Stimulated activated naive CD8-positive, alpha-beta T cell treated with anti-CD3 and anti-CD28 coated beads, Interleukin-15, amount 100 ng/mL, for 72 hours (primary cell): ENCODE measurements at regions not wholly inside any gene's neighbourhood (a gene's known extent, or its start where the extent isn't known, plus 50 kb on each side); places are given as distances from the start of the nearest gene placed in this dataset.

Source experiments
- ATAC-seq: fragments of 150-1000 bp; cut with Tn5 transposase; 2 replicates; pipeline ENCODE4 v1.10.0; 2021; ENCODE audit warnings: mild to moderate bottlenecking, moderate library complexity
- DNase-seq, 2 donors: peaks; one replicate each; pipeline ENCODE4 v3.0.0; 2021 to 2022
- H3K27ac Mint-ChIP-seq, 2 donors: one replicate each; pipeline ENCODE4 v1.8.0; 2022; ENCODE audit warnings: mild to moderate bottlenecking in 2 of 2, mixed read lengths in 2 of 2, moderate library complexity in 2 of 2
- H3K27me3 Mint-ChIP-seq: one replicate; pipeline ENCODE4 v1.8.0; 2022; ENCODE audit warnings: mixed read lengths
- H3K4me1 Mint-ChIP-seq: one replicate; pipeline ENCODE4 v1.8.0; 2022; ENCODE audit warnings: mild to moderate bottlenecking, mixed read lengths
- H3K4me3 Mint-ChIP-seq, 2 donors: one replicate each; pipeline ENCODE4 v1.8.0; 2022; ENCODE audit warnings: mild to moderate bottlenecking in 2 of 2, mixed read lengths in 2 of 2, moderate library complexity in 1 of 2
- H3K9me3 Mint-ChIP-seq, 2 donors: one replicate each; pipeline ENCODE4 v1.8.0; 2022; ENCODE audit warnings: mixed read lengths in 2 of 2

DNA sequence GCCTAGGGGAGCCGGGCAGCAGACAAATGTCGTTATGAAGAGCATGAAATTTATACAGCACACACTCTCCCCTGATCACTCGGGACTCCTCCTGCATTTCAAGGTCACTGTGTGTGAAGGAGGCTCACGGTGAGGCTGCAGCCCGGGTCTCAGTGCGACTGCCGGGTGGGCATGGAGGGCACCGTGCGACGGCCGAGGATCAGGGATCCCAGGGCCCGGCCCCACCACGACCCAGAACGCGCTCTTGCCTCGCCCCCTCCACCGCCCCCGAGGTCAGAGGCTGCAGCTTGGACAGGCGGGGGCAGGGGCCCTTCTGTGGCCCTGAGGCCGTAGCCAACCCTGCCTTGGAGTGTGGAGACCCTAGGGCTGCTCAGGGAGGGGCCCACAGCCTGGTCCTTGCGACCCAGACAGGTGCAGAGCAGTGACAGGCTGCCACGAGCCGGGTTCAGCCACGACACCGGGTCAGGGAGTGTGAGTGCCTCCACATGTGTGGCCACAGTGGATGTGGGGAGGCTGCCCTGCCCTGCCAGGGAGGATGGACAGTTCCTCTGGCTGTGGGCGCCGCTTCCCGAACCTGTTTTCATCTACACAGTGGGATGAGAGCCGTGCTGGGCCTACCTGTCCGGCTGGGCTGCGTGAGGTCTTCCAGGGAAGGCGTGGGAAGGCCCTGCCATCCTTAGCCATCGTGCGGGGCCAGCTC, 89.3 kb upstream of the NKX1-1 start:
- no peak overlapping the region for H3K27ac Mint-ChIP-seq
- H3K4me3 Mint-ChIP-seq: no peak overlapping the region
- ATAC-seq: no peak
- no peaks in the 10 kb centered on the region for H3K9me3 Mint-ChIP-seq
- peaks cover 14% of the 10 kb centered on the region for H3K27me3 Mint-ChIP-seq
- DNase-seq: no peak
- H3K4me1 Mint-ChIP-seq: no peaks in the 10 kb centered on the region

- Mint-ChIP-seq H3K9me3 (no peaks in the 10 kb centered on the region), H3K27me3 (peaks cover 21% of the 10 kb centered on the region), H3K4me3 (no peak overlapping the region), H3K4me1 (no peaks in the 10 kb centered on the region), H3K27ac (no peak overlapping the region)
- DNase-seq: no peak
- no peak for ATAC-seq
Observed at GRCh38 chr4:1494416-1495315, 88.4 kb upstream of the NKX1-1 start.

DNA sequence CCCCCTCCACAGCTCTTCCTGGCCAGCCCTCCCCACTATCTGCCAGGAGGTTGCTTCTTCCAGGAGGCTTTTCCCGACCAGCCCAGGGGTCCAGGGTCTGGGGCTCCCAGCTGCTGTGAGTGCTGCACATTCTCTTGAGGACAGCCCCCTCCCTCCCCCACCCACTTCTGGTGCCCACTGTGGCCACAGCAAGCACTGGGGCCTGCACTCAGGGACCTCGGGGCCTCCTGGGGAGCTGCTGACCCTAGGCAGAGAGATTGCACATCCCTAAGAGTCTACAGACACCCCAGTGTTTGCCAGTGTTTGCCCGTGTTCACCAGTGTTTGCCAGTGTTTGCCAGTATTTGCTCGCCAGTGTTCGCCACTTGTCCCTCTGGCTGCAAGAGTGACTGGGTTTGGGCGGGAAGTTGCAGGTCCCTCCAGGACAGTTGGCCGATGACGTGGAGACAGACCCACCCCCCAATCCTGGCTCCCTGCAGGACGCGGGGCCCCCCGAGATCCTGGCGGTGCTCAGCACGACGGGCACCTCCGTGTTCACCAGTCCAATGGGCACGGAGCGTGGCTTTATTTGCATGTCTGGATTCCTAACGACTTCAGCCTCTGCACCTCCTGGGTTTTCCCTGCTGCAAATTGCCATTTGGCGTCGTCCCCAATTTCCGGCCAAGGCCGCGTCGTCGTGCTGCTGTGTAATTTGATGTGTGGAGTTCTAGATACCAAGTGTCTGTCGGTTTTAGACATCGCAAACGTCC, 87.5 kb upstream of the NKX1-1 start:
- H3K27me3 Mint-ChIP-seq: peaks cover 25% of the 10 kb centered on the region
- no peak overlapping the region for H3K4me3 Mint-ChIP-seq
- ATAC-seq (no peak), DNase-seq (no peak)
- H3K27ac Mint-ChIP-seq: no peak overlapping the region
- no peaks in the 10 kb centered on the region for H3K9me3 Mint-ChIP-seq
- no peaks in the 10 kb centered on the region for H3K4me1 Mint-ChIP-seq

- Mint-ChIP-seq H3K4me1 (no peaks in the 10 kb centered on the region), H3K9me3 (peaks cover 0 to 1% of the 10 kb centered on the region in 2 donors), H3K4me3 (no peak overlapping the region), H3K27ac (no peak overlapping the region), H3K27me3 (peaks cover 29% of the 10 kb centered on the region)
- DNase-seq: no peak
- ATAC-seq: no peak
Observed at GRCh38 chr4:1492651-1493539, 86.7 kb upstream of the NKX1-1 start.

- Mint-ChIP-seq H3K4me3 (no peak overlapping the region), H3K27me3 (peaks cover 36% of the 10 kb centered on the region), H3K4me1 (no peaks in the 10 kb centered on the region), H3K9me3 (peaks cover 0 to 9% of the 10 kb centered on the region in 2 donors), H3K27ac (no peak overlapping the region)
- DNase-seq (no peak), ATAC-seq (no peak)
Observed at GRCh38 chr4:1492142-1492457, 85.9 kb upstream of the NKX1-1 start.

GRCh38 chr4:1491328-1492141, 85.3 kb upstream of the NKX1-1 start:
- peaks cover 37% of the 10 kb centered on the region for H3K27me3 Mint-ChIP-seq
- peaks cover 2 to 15% of the 10 kb centered on the region in 2 donors for H3K9me3 Mint-ChIP-seq
- ATAC-seq (no peak), DNase-seq (no peak)
- H3K4me3 Mint-ChIP-seq: no peak overlapping the region
- H3K4me1 Mint-ChIP-seq: no peaks in the 10 kb centered on the region
- no peak overlapping the region for H3K27ac Mint-ChIP-seq

DNA sequence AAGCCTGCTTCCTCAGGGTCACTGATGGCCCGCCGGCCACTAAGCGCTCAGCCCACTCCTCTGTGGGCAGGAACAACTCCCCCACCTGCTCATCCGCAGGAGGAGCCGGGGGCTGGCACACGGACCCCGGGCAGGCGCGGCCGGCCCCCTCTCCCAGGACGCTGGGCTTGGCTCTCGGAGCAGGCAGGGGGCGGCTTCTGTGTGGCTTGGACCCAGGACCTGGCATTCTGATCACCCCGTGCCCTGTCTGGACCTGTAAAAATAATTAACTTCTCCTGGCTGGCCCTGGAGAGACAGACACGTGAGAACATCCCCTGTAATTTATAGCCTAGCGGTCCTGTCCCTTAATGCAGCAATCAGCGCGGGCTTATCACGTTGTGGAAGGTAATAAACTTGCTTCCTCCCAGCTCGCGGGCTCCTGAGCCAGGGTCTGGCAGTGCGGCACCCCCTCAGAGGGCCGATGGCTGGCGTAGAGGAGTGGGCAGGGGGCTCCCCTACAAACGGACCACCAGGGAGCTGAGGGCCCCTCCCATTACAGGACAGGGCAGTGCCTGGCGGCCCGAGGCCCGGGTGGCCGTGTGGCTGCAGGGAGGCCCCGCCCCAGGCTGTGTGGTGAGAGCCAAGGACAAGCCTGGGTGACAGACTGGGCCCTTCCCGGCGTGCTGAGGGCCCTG, 84.5 kb upstream of the NKX1-1 start:
- Mint-ChIP-seq H3K9me3 (peaks cover 6 to 22% of the 10 kb centered on the region in 2 donors), H3K27ac (no peak overlapping the region), H3K27me3 (peaks cover 37% of the 10 kb centered on the region), H3K4me1 (no peaks in the 10 kb centered on the region), H3K4me3 (no peak overlapping the region)
- DNase-seq: no peak
- no peak for ATAC-seq

DNA sequence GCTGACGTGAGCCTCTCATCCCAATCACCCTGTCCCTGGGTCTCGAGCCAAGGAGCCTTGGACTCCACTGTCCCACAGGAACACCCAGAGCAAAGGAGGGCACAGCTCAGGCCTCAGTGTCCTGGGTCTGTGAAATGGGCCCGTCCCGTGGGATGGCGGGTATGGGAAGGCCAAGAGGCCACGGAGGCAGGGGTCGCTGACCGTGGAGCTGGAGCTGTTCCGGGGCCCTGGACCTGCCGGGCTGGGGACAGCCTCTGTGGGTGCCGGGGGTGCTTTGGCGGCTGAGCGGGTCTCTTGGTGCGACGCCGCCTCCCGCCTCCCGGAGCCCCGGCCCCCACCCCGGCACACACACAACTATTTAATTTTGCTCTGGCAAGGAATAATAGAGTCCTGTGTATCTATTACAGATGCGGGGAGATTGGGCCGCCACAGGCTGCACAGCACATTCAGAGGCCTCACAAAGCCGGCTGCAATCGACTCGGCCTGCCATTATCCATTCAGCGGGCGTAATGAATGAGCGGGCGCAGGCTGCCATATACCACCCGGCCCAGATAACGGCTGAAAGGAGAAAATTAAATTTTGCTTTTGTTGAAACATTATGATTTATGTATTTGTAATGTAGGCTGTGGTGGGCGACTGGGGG, 83.9 kb upstream of the NKX1-1 start:
- Mint-ChIP-seq H3K4me1 (no peaks in the 10 kb centered on the region), H3K9me3 (peaks cover 12 to 29% of the 10 kb centered on the region in 2 donors), H3K27me3 (peaks cover 37% of the 10 kb centered on the region), H3K4me3 (no peak overlapping the region), H3K27ac (no peak overlapping the region)
- no peak for DNase-seq
- no peak for ATAC-seq

DNA sequence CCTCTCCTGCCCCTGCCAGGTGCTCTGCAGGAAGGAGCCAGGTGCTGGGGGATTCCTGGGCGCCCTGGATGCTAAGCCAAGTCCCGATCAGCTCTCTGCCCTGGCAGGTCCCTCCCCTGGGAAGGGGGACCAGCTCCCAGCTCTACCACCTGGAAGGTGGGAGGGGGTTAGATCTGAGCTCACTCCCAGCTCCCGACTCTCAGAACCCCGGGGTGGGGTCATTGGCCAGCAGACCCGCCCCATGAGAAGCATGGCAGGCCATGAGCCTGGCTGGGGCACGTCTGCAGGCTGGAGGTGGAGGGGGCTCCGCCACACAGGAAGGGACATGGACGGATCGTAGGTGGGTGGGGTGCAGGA, 83.4 kb upstream of the NKX1-1 start:
- peaks cover 37% of the 10 kb centered on the region for H3K27me3 Mint-ChIP-seq
- no peaks in the 10 kb centered on the region for H3K4me1 Mint-ChIP-seq
- H3K9me3 Mint-ChIP-seq: peaks cover 17 to 34% of the 10 kb centered on the region in 2 donors
- H3K4me3 Mint-ChIP-seq: no peak overlapping the region
- H3K27ac Mint-ChIP-seq: no peak overlapping the region
- DNase-seq (no peak), ATAC-seq (no peak)

- ATAC-seq: no peak
- no peak for DNase-seq
- no peaks in the 10 kb centered on the region for H3K4me1 Mint-ChIP-seq
- H3K9me3 Mint-ChIP-seq: peaks cover 23 to 40% of the 10 kb centered on the region in 2 donors
- no peak overlapping the region for H3K4me3 Mint-ChIP-seq
- peaks cover 37% of the 10 kb centered on the region for H3K27me3 Mint-ChIP-seq
- peak overlapping the region in 1 of 2 donors; percentile 36 for H3K27ac Mint-ChIP-seq
Observed at GRCh38 chr4:1488831-1489638, 82.8 kb upstream of the NKX1-1 start.

- Mint-ChIP-seq H3K4me1 (no peaks in the 10 kb centered on the region), H3K4me3 (no peak overlapping the region), H3K27me3 (peaks cover 37% of the 10 kb centered on the region), H3K9me3 (peaks cover 24 to 41% of the 10 kb centered on the region in 2 donors), H3K27ac (peak overlapping the region in 1 of 2 donors; percentile 36)
- ATAC-seq (no peak), DNase-seq (no peak)
Observed at GRCh38 chr4:1488357-1488756, 82.1 kb upstream of the NKX1-1 start.

- H3K27ac Mint-ChIP-seq: no peak overlapping the region
- ATAC-seq: no peak
- H3K4me1 Mint-ChIP-seq: no peaks in the 10 kb centered on the region
- H3K27me3 Mint-ChIP-seq: peaks cover 36% of the 10 kb centered on the region
- peaks cover 24 to 41% of the 10 kb centered on the region in 2 donors for H3K9me3 Mint-ChIP-seq
- DNase-seq: no peak
- H3K4me3 Mint-ChIP-seq: no peak overlapping the region
Observed at GRCh38 chr4:1487761-1488160, 81.5 kb upstream of the NKX1-1 start.

DNA sequence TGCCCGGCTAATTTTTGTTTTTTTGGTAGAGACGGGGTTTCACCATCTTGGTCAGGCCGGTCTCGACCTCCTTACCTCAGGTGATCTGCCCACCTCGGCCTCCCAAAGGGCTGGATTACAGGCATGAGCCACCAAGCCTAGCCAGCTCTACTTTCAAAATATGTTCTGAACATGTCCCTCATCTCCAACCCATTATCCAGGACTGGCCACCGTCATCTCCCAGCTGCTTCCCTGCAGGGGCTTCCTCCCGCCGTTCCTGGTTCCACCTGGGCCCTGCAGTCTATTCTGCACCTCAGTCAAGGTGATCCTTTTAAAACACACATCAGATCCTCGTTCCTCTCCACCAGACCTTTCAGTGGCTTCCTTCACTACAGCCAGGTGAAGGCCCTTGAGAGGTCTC, 80.9 kb upstream of the NKX1-1 start:
- Mint-ChIP-seq H3K4me1 (no peaks in the 10 kb centered on the region), H3K9me3 (peaks cover 24 to 41% of the 10 kb centered on the region in 2 donors), H3K27ac (no peak overlapping the region), H3K27me3 (peaks cover 30% of the 10 kb centered on the region), H3K4me3 (no peak overlapping the region)
- DNase-seq (no peak), ATAC-seq (no peak)
